ENCODE measurements at regions not wholly inside any gene's neighbourhood (a gene's known extent, or its start where the extent isn't known, plus 50 kb on each side); places are given as distances from the start of the nearest gene placed in this dataset.

DNA sequence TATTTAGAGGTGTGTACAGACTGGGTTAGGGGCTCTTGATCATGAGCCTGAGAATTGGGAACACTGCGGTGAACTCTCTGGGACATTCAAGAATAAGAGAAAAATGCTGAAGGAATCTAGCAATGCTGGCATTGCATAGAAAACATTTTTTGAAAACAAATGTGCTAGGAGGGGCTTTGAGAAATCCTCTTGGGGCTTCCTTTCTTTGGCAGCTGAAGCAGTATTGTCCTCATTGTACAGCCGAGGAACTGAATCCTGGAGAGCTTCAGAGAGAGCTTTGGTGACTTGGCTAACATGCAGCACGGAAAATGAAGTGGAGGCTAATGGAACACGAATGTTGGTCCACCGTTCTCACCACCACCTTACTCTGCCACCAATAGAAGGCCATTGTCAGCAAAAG, 107.3 kb upstream of the EFEMP1 start:
- TF ChIP-seq, protein P1, sequence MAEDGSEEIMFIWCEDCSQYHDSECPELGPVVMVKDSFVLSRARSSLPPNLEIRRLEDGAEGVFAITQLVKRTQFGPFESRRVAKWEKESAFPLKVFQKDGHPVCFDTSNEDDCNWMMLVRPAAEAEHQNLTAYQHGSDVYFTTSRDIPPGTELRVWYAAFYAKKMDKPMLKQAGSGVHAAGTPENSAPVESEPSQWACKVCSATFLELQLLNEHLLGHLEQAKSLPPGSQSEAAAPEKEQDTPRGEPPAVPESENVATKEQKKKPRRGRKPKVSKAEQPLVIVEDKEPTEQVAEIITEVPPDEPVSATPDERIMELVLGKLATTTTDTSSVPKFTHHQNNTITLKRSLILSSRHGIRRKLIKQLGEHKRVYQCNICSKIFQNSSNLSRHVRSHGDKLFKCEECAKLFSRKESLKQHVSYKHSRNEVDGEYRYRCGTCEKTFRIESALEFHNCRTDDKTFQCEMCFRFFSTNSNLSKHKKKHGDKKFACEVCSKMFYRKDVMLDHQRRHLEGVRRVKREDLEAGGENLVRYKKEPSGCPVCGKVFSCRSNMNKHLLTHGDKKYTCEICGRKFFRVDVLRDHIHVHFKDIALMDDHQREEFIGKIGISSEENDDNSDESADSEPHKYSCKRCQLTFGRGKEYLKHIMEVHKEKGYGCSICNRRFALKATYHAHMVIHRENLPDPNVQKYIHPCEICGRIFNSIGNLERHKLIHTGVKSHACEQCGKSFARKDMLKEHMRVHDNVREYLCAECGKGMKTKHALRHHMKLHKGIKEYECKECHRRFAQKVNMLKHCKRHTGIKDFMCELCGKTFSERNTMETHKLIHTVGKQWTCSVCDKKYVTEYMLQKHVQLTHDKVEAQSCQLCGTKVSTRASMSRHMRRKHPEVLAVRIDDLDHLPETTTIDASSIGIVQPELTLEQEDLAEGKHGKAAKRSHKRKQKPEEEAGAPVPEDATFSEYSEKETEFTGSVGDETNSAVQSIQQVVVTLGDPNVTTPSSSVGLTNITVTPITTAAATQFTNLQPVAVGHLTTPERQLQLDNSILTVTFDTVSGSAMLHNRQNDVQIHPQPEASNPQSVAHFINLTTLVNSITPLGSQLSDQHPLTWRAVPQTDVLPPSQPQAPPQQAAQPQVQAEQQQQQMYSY (CRISPR knock-in tag; IDR thresholded peaks at IDR 0.05): no peak
- no peak for TF ChIP-seq FOXM1 (IDR thresholded peaks at IDR 0.05; ENCODE audit: low read depth, low read length)
- TF ChIP-seq, protein P2, sequence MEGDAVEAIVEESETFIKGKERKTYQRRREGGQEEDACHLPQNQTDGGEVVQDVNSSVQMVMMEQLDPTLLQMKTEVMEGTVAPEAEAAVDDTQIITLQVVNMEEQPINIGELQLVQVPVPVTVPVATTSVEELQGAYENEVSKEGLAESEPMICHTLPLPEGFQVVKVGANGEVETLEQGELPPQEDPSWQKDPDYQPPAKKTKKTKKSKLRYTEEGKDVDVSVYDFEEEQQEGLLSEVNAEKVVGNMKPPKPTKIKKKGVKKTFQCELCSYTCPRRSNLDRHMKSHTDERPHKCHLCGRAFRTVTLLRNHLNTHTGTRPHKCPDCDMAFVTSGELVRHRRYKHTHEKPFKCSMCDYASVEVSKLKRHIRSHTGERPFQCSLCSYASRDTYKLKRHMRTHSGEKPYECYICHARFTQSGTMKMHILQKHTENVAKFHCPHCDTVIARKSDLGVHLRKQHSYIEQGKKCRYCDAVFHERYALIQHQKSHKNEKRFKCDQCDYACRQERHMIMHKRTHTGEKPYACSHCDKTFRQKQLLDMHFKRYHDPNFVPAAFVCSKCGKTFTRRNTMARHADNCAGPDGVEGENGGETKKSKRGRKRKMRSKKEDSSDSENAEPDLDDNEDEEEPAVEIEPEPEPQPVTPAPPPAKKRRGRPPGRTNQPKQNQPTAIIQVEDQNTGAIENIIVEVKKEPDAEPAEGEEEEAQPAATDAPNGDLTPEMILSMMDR (IDR thresholded peaks at IDR 0.05 in 2 of 3, conservative IDR thresholded peaks at IDR 0.05 in 1 of 3; ENCODE audit: control insufficient read depth in 2 of 3, extremely low read depth in 1 of 3, insufficient read depth in 1 of 3, low read depth in 3 of 3, low read length in 3 of 3): no peak
- TF ChIP-seq TAF1 (IDR thresholded peaks at IDR 0.05; ENCODE audit: borderline replicate concordance, low read depth, low read length): no peak
- no peak for TF ChIP-seq POLR2A (IDR thresholded peaks at IDR 0.05; ENCODE audit: low read depth, low read length)
- TF ChIP-seq POLR2AphosphoS5 (IDR thresholded peaks at IDR 0.05; ENCODE audit: low read length): no peak
- TF ChIP-seq RAD51 (IDR thresholded peaks at IDR 0.05): no peak
- TF ChIP-seq, protein P3, sequence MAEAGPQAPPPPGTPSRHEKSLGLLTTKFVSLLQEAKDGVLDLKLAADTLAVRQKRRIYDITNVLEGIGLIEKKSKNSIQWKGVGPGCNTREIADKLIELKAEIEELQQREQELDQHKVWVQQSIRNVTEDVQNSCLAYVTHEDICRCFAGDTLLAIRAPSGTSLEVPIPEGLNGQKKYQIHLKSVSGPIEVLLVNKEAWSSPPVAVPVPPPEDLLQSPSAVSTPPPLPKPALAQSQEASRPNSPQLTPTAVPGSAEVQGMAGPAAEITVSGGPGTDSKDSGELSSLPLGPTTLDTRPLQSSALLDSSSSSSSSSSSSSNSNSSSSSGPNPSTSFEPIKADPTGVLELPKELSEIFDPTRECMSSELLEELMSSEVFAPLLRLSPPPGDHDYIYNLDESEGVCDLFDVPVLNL (IDR thresholded peaks at IDR 0.05; ENCODE audit: low read depth, low read length): no peak
- no peak for TF ChIP-seq YBX1 (IDR thresholded peaks at IDR 0.05)
- no peak for TF ChIP-seq CREB1 (IDR thresholded peaks at IDR 0.05; ENCODE audit: low read depth)
- TF ChIP-seq, protein P4, sequence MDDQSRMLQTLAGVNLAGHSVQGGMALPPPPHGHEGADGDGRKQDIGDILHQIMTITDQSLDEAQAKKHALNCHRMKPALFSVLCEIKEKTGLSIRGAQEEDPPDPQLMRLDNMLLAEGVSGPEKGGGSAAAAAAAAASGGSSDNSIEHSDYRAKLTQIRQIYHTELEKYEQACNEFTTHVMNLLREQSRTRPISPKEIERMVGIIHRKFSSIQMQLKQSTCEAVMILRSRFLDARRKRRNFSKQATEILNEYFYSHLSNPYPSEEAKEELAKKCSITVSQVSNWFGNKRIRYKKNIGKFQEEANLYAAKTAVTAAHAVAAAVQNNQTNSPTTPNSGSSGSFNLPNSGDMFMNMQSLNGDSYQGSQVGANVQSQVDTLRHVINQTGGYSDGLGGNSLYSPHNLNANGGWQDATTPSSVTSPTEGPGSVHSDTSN (IDR thresholded peaks at IDR 0.05; ENCODE audit: insufficient replicate concordance, low read depth, low read length): no peak
- TF ChIP-seq ATF2 (IDR thresholded peaks at IDR 0.05; ENCODE audit: low read length): no peak

All from GM12878 (cell line).